ENCODE measurements at regions not wholly inside any gene's neighbourhood (a gene's known extent, or its start where the extent isn't known, plus 50 kb on each side); places are given as distances from the start of the nearest gene placed in this dataset.

DNA sequence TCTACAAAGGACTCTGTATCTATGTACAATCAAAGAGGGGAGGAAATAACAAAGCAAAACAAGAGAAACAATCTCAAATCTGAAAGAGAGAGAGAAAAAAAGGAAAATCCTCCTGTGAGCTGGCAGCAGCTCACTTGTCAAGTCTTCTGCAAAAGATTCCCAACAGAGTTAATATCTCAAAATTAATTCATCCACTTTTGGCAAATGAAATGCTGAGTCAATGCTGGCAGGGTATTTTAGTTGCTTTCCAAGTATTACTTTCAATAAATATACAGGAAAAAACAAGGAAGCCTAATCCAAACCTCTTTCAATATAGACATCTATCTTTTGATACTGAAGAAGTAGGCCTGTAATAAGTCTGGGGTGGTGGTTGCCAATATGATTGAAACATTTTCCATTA lies 613.9 kb upstream of the NEGR1 start:
- no peak for DNase-seq

GRCh38 chr1:72892461-72892860 lies 610.1 kb upstream of the NEGR1 start:
- DNase-seq, result no peak

DNA sequence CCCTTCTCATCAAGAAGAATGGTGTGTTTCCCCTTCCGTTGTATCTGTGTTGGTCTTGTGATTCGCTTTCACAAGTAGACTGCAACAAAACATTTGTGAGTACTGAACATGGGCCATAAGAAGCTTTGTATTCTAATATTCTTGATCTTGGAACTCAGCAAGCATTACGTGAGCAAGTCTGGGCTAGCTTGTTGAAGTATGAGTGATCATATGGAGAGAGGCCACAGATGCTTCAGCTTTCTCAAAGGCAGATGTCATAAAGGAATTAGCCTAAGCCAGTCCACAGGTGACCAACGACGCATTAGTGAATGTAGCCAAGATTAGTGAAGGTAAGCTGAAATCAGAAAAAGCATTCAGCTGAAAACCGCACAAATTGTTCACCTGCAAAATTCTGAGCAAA lies 609.6 kb upstream of the NEGR1 start:
- DNase-seq, result no peak

DNA sequence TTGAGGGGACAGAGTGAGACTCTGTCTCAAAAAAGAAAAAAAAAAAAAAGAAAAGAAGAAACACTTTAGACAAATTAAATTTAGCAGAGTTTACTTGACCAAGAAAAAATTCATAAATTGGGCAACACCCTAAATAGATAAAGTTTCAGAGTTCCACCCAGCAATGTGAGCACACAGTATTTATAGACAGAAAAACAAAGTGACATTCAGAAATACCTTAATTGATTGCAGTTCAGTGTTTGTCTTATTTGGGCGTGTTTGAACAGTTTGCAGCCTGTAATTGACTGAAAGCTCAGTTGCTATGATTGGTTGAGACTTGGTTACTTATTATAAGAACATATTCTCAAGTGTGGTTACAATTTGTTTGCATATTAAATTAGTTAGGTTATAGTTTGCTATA lies 603.5 kb upstream of the NEGR1 start:
- no peak for DNase-seq

GRCh38 chr1:72885017-72885416 lies 602.7 kb upstream of the NEGR1 start:
- DNase-seq, result no peak

- no peak for DNase-seq
Measured at GRCh38 chr1:72869873-72870272, 587.5 kb upstream of the NEGR1 start.

GRCh38 chr1:72869441-72869840 lies 587.1 kb upstream of the NEGR1 start:
- DNase-seq, result no peak

DNA sequence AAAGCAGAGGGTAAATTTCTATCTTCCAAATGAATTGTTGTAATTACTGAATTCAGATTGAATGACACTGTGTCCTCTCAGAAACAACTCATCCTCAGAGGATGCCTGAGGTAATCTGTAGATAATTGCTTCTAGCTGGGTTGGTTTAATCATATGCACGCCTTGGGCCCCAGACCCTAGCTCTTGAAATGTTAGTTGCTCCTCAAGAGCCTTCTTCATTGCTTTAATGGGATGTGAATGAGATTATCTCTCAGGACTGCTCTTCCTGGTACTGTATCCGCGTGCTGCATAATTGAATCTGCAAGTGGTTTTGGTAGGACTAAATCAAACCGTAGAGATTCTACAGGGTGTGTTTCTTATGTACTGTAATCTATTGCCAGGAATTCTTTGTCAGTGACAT lies 569.3 kb upstream of the NEGR1 start:
- no peak for DNase-seq

DNA sequence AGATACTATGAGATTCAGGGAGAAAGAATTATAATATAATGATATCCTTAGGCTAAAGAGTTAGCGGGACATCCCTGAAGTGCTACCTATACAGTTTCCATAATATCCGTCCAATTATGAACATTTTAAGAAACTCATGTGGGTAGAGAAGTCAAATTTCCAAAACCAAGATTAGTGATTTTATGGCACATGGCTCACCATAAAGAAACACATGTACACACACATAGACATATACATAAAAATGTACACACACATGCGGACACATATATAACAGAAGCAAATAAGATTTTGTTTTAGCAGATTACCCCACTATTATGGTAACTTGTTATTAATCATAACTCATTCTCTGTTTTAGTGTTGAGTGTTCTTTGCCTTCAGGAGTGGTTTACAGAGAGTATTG lies 566.7 kb upstream of the NEGR1 start:
- DNase-seq, result no peak

GRCh38 chr1:72847651-72848050 lies 565.3 kb upstream of the NEGR1 start:
- no peak for DNase-seq

GRCh38 chr1:72846476-72847278 lies 564.3 kb upstream of the NEGR1 start:
- no peak for DNase-seq

GRCh38 chr1:72845981-72846380 lies 563.6 kb upstream of the NEGR1 start:
- DNase-seq, result peak; percentile 46

- DNase-seq, result no peak
Measured at GRCh38 chr1:72845381-72845780, 563.0 kb upstream of the NEGR1 start.

GRCh38 chr1:72837781-72838180 lies 555.4 kb upstream of the NEGR1 start:
- DNase-seq, result no peak

GRCh38 chr1:72830606-72831390 lies 548.5 kb upstream of the NEGR1 start:
- peak; percentile 5 for DNase-seq

DNA sequence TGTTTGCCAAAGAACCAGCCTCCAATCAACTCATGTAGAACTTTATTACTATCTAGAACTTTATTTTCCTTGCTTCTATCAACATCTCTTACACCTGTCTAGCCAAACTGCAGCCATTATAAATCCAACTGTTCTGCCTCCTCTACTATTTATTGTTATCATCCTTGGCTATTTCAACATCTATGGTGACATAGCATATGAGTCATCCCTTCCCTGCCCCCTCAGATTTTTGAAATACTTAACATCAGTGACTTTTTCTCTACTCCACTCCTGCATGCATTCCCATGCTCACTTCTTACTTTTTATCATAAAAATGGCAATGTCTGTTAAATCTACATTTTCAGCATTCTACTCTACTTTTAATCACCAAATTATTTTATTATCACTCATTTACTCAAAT lies 544.9 kb upstream of the NEGR1 start:
- DNase-seq, result no peak

GRCh38 chr1:72804541-72804940 lies 522.2 kb upstream of the NEGR1 start:
- no peak for DNase-seq

GRCh38 chr1:72781038-72781437 lies 498.7 kb upstream of the NEGR1 start:
- DNase-seq, result no peak

DNA sequence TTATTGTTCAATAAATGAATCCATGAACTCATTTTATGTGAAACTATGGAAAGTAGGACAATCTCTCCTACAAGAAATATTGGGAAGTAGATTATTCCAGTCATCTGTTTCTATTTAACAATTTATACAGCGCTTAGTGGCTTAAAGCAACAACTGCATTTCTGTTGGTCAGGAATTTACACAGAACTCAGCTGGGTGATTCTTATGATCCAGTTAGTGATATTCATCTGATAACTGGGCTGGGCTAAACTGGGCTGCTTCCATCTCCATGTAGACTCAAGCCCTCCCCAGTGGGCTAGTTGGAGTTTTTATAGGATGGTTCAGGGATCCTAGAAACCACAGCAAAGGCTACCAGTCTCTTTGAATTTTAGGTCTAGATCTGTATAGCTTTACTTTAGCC lies 497.9 kb upstream of the NEGR1 start:
- no peak for DNase-seq

DNA sequence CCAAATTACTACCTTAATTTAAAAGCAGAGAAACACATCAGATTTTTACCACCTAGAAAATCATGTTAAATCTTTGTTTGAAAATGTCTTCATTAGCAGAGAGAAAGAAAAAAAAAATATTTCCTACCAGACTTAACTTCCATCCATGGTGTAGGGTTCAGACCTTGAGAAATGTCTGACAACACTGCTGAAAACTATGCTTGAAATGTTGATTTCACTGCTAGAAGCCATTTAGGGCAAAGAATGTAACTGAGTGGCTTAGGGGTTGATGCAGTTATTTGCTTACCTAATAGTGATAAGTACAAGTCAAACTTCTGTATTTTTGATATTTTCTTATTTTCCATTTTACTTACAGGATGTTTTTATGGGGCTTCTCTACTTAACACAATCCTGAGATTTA lies 495.6 kb upstream of the NEGR1 start:
- DNase-seq, result no peak

DNA sequence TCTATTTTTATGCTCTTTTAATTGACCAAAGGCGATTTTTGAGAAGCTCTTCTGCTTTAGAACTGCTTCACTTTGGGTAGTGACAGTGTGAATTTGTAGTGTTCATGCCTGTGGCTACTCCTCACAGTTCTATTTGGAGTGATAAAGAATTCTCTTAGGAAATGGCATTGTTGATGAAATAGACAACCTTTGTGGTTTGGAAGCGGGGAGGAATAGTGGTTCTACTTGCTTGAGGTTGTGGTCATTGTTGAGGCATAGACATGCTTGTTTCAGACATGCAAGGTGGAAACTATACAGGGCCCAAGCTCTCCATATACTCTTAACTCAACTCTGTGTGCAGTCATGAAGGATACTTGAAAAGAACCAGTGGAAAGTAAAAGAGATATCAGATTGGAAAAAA lies 481.1 kb upstream of the NEGR1 start:
- no peak for DNase-seq

- DNase-seq, result no peak
Measured at GRCh38 chr1:72759486-72759885, 477.1 kb upstream of the NEGR1 start.

DNA sequence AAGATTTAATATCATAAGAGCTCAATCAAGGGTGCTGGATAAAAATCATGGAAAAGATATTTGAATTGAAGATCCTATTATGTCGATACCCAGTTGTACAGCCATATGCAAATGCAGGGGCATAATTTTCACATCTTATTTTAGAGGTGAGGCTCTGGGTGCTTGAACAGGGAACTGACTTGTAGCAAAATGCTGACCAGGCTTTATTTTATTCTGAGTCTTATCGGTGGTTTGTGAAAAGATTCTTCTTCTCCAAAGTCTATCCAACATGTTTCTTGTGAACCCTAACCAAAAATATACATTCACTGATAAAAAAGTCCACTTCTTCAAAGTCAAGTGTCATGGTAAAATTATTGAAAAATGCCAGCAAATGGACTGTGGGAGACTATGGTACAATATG lies 475.5 kb upstream of the NEGR1 start:
- no peak for DNase-seq

DNA sequence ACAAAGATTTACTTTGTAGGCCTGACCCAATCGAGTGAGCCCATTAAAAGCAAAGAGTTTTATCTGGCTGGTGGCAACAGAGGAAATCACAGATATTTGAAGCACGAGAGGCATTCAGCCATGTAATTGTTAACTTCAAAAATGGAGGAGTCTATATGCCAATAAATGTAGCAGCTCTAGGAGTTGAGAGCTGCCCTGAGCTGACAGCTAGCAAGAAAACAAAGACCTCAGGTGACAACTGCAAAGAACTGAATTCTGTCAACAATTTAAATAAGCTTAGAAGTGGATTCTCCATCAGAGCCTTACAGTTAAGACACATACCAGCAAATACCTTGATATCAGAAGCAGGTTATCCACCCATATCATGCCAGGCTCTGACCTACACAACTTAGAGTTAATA lies 463.1 kb upstream of the NEGR1 start:
- DNase-seq, result no peak

DNA sequence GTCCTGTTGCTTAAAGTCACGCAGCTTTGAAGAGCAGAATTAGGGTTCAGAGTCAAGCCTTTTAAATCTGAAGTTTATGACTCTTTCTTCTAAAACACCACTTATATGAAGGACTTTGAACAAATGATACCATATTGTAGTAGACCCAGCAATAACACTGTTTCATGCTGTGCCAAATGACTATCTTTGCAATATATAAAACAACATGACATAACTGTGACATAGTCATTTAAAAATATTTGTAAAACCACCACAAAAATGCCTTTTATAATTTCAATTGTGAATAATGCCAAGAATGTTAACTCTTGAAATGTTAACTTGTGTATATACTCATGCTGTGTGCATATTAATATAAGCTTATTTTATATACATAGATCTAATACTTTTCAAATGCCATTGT lies 452.1 kb upstream of the NEGR1 start:
- DNase-seq, result no peak
